ENCODE measurements at regions not wholly inside any gene's neighbourhood (a gene's known extent, or its start where the extent isn't known, plus 50 kb on each side); places are given as distances from the start of the nearest gene placed in this dataset.

DNA sequence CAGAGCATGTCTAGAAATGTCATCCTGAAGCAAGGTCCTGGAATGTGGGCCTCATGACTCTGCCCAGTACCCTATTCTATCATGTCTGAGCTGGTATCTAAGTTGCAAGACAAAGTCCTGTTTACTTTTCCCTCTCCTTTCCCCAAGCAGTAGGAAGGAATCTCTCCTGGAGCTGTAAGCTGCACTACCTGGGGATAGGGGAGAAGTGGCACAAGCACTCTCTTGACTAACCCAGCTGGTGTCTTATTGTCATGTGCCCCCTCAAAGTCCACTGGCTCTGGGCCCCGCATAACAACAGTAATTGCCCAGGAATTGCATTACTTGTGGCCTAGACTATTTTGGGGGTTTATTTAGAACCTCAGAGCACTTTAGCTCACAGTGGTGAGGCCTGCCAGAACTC is 1366.3 kb upstream of the GOT2 start:
- 44% methylated on average over 1 of the region's 1 CpG for WGBS
- H3K4me1 ChIP-seq (ENCODE audit: control insufficient read depth in 4 of 4, insufficient read depth in 4 of 4, low read length in 3 of 4): no peaks in the 10 kb centered on the region
- H3K27ac ChIP-seq (ENCODE audit: low read depth in 1 of 2, low read length in 2 of 2): no peak overlapping the region
- no peak for DNase-seq (ENCODE audit: low spot score)
- TF ChIP-seq GABPA (IDR thresholded peaks at IDR 0.05 in 1 of 2, conservative IDR thresholded peaks at IDR 0.05 in 1 of 2) (no peak), EGR1 (IDR thresholded peaks at IDR 0.05; ENCODE audit: low read depth in 2 of 2) (no peak), RAD21 (IDR thresholded peaks at IDR 0.05) (no peak), YY1 (IDR thresholded peaks at IDR 0.05) (no peak), HNF4G (IDR thresholded peaks at IDR 0.05) (no peak), RXRA (IDR thresholded peaks at IDR 0.05) (no peak)
- TF ChIP-seq, protein P1, sequence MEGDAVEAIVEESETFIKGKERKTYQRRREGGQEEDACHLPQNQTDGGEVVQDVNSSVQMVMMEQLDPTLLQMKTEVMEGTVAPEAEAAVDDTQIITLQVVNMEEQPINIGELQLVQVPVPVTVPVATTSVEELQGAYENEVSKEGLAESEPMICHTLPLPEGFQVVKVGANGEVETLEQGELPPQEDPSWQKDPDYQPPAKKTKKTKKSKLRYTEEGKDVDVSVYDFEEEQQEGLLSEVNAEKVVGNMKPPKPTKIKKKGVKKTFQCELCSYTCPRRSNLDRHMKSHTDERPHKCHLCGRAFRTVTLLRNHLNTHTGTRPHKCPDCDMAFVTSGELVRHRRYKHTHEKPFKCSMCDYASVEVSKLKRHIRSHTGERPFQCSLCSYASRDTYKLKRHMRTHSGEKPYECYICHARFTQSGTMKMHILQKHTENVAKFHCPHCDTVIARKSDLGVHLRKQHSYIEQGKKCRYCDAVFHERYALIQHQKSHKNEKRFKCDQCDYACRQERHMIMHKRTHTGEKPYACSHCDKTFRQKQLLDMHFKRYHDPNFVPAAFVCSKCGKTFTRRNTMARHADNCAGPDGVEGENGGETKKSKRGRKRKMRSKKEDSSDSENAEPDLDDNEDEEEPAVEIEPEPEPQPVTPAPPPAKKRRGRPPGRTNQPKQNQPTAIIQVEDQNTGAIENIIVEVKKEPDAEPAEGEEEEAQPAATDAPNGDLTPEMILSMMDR (IDR thresholded peaks at IDR 0.05; ENCODE audit: low read depth, low read length, missing input control): no peak
- TF ChIP-seq, protein P2, sequence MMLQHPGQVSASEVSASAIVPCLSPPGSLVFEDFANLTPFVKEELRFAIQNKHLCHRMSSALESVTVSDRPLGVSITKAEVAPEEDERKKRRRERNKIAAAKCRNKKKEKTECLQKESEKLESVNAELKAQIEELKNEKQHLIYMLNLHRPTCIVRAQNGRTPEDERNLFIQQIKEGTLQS (IDR thresholded peaks at IDR 0.05): no peak
- TF ChIP-seq, protein P3, sequence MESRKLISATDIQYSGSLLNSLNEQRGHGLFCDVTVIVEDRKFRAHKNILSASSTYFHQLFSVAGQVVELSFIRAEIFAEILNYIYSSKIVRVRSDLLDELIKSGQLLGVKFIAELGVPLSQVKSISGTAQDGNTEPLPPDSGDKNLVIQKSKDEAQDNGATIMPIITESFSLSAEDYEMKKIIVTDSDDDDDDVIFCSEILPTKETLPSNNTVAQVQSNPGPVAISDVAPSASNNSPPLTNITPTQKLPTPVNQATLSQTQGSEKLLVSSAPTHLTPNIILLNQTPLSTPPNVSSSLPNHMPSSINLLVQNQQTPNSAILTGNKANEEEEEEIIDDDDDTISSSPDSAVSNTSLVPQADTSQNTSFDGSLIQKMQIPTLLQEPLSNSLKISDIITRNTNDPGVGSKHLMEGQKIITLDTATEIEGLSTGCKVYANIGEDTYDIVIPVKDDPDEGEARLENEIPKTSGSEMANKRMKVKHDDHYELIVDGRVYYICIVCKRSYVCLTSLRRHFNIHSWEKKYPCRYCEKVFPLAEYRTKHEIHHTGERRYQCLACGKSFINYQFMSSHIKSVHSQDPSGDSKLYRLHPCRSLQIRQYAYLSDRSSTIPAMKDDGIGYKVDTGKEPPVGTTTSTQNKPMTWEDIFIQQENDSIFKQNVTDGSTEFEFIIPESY (IDR thresholded peaks at IDR 0.05): no peak
- TF ChIP-seq, protein P4, sequence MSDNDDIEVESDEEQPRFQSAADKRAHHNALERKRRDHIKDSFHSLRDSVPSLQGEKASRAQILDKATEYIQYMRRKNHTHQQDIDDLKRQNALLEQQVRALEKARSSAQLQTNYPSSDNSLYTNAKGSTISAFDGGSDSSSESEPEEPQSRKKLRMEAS (IDR thresholded peaks at IDR 0.05): no peak
- peaks cover 0 to 4% (median 2%) of the 10 kb centered on the region in 4 donors for H3K9me3 ChIP-seq (ENCODE audit: control insufficient read depth in 4 of 4, low read length in 3 of 4)
- H3K27me3 ChIP-seq (ENCODE audit: control insufficient read depth in 4 of 4, insufficient read depth in 4 of 4, low read length in 3 of 4): no peaks in the 10 kb centered on the region
- H3K4me3 ChIP-seq (ENCODE audit: low read depth in 1 of 3, low read length in 3 of 3): no peak overlapping the region
- no peak overlapping the region for H3K9ac ChIP-seq (ENCODE audit: low read depth in 1 of 2, low read length in 2 of 2)
- H3K36me3 ChIP-seq (ENCODE audit: control insufficient read depth in 4 of 4, insufficient read depth in 3 of 4, low read depth in 1 of 4, low read length in 3 of 4): no peaks in the 10 kb centered on the region

DNA sequence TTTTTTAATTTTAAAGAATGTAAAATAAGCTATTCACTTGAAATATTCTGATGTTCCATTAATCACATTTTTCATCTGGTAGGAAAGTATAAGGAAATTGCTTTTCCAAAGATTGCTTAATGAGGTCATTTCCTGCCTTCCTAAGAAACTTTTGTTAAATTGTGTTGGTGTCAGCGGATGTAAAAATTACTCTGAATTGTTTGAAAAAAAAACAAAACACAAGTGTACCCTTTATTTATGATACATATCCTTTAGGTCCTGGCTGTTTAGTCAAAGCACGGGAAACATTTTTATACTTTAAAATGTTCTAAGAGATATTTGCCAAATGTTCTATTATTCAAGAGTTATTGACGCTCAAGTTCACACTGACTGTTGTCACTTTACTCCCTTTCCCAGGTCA is 1357.4 kb upstream of the GOT2 start:
- no peaks in the 10 kb centered on the region for H3K4me1 ChIP-seq (ENCODE audit: control insufficient read depth in 4 of 4, insufficient read depth in 4 of 4, low read length in 3 of 4)
- H3K4me3 ChIP-seq (ENCODE audit: low read depth in 1 of 3, low read length in 3 of 3): no peak overlapping the region
- no peaks in the 10 kb centered on the region for H3K36me3 ChIP-seq (ENCODE audit: control insufficient read depth in 4 of 4, insufficient read depth in 3 of 4, low read depth in 1 of 4, low read length in 3 of 4)
- 59% methylated on average over 3 of the region's 3 CpGs for WGBS
- H3K9ac ChIP-seq (ENCODE audit: low read depth in 1 of 2, low read length in 2 of 2): no peak overlapping the region
- no peaks in the 10 kb centered on the region for H3K9me3 ChIP-seq (ENCODE audit: control insufficient read depth in 4 of 4, low read length in 3 of 4)
- no peaks in the 10 kb centered on the region for H3K27me3 ChIP-seq (ENCODE audit: control insufficient read depth in 4 of 4, insufficient read depth in 4 of 4, low read length in 3 of 4)
- no peak overlapping the region for H3K27ac ChIP-seq (ENCODE audit: low read depth in 1 of 2, low read length in 2 of 2)
- DNase-seq (ENCODE audit: low spot score): no peak
- TF ChIP-seq, protein P2 (IDR thresholded peaks at IDR 0.05): no peak
- TF ChIP-seq SP1 (IDR thresholded peaks at IDR 0.05) (no peak), FOXA1 (IDR thresholded peaks at IDR 0.05) (no peak)
- TF ChIP-seq, protein P1 (IDR thresholded peaks at IDR 0.05; ENCODE audit: low read depth, low read length, missing input control): no peak
- TF ChIP-seq, protein P5, sequence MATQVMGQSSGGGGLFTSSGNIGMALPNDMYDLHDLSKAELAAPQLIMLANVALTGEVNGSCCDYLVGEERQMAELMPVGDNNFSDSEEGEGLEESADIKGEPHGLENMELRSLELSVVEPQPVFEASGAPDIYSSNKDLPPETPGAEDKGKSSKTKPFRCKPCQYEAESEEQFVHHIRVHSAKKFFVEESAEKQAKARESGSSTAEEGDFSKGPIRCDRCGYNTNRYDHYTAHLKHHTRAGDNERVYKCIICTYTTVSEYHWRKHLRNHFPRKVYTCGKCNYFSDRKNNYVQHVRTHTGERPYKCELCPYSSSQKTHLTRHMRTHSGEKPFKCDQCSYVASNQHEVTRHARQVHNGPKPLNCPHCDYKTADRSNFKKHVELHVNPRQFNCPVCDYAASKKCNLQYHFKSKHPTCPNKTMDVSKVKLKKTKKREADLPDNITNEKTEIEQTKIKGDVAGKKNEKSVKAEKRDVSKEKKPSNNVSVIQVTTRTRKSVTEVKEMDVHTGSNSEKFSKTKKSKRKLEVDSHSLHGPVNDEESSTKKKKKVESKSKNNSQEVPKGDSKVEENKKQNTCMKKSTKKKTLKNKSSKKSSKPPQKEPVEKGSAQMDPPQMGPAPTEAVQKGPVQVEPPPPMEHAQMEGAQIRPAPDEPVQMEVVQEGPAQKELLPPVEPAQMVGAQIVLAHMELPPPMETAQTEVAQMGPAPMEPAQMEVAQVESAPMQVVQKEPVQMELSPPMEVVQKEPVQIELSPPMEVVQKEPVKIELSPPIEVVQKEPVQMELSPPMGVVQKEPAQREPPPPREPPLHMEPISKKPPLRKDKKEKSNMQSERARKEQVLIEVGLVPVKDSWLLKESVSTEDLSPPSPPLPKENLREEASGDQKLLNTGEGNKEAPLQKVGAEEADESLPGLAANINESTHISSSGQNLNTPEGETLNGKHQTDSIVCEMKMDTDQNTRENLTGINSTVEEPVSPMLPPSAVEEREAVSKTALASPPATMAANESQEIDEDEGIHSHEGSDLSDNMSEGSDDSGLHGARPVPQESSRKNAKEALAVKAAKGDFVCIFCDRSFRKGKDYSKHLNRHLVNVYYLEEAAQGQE (IDR thresholded peaks at IDR 0.05): no peak
- TF ChIP-seq, protein P3 (IDR thresholded peaks at IDR 0.05): no peak

Measured in liver (tissue), 8 donors.